Spleen (tissue), 7 donors: ENCODE measurements at regions not wholly inside any gene's neighbourhood (a gene's known extent, or its start where the extent isn't known, plus 50 kb on each side); places are given as distances from the start of the nearest gene placed in this dataset.

ENCODE experiments used
- POLR2AphosphoS5 ChIP-seq, 3 donors: sonication (generic); formaldehyde crosslinking; IDR thresholded peaks; one replicate each; pipeline ENCODE4 v1.5.1; 2017; ENCODE audit warnings: antibody characterized with exemption in 3 of 3
- TF ChIP-seq, protein P1 (sequence below), 11 experiments: fragments of 200-600 bp in 7 of 11; fragments of 450-650 bp in 4 of 11; sonication (generic) in 4 of 11; IDR thresholded peaks in 8 of 11; conservative IDR thresholded peaks in 3 of 11; 1 replicate in 7 of 11; 2 replicates in 4 of 11; pipeline versions ENCODE4 v1.4.0 to v1.8.0; 2016 to 2021; ENCODE audit warnings: antibody characterized with exemption in 11 of 11, inconsistent platforms in 4 of 11, mild to moderate bottlenecking in 1 of 11
- donor health status: DM: no; HTN: no; CAD: no; lungs with moderate emphysema.
- donor health status: DM: no; HTN: no; CAD: no.
- donor health status: DM: no; HTN: no; CAD: no.

DNA sequence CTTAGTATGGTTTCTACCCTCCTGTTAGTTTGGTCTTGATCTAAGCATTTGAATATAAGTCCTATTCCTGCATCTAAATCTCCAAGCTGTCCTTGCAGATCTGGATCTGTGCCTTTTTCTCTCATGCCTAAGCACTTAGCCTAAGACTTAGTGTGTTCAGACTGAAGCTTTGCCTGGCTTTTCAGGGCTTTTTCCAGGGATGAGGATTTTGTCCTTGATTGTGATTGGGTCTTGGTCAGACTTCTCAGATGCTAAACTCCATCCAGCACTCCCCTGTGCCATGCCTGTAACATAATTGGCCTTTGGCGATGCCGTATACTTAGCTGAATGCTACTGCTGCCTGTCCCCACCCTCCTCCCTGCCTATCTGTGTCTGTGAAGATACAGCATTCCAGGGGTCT is 98.1 kb upstream of the NRIP1 start:
- TF ChIP-seq POLR2AphosphoS5 (IDR thresholded peaks at IDR 0.05), result no peak
- TF ChIP-seq, protein P1, sequence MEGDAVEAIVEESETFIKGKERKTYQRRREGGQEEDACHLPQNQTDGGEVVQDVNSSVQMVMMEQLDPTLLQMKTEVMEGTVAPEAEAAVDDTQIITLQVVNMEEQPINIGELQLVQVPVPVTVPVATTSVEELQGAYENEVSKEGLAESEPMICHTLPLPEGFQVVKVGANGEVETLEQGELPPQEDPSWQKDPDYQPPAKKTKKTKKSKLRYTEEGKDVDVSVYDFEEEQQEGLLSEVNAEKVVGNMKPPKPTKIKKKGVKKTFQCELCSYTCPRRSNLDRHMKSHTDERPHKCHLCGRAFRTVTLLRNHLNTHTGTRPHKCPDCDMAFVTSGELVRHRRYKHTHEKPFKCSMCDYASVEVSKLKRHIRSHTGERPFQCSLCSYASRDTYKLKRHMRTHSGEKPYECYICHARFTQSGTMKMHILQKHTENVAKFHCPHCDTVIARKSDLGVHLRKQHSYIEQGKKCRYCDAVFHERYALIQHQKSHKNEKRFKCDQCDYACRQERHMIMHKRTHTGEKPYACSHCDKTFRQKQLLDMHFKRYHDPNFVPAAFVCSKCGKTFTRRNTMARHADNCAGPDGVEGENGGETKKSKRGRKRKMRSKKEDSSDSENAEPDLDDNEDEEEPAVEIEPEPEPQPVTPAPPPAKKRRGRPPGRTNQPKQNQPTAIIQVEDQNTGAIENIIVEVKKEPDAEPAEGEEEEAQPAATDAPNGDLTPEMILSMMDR (IDR thresholded peaks at IDR 0.05 in 8 of 11, conservative IDR thresholded peaks at IDR 0.05 in 3 of 11), result no peak
